Neural cell (in vitro differentiated cells): ENCODE measurements at regions not wholly inside any gene's neighbourhood (a gene's known extent, or its start where the extent isn't known, plus 50 kb on each side); places are given as distances from the start of the nearest gene placed in this dataset.

Experiments used
- H2AFZ ChIP-seq: fragments of 200-600, 300-800 bp; sonication (generic), shearing (Covaris generic); 2 replicates; pipeline ENCODE4 v1.6.0; 2014; ENCODE audit warnings: low read depth, mild to moderate bottlenecking, antibody characterized with exemption, low read length, moderate library complexity
- H3F3A ChIP-seq: fragments of 200-600 bp; shearing (Covaris generic); 2 replicates; pipeline ENCODE4 v1.6.1; 2016; ENCODE audit warnings: mild to moderate bottlenecking, moderate library complexity, mixed read lengths, antibody characterized with exemption, low read length; ENCODE audit not compliant: insufficient read depth, poor library complexity, severe bottlenecking
- H3K27ac ChIP-seq: fragments of 200-600, 300-800 bp; sonication (generic), shearing (Covaris generic); 2 replicates; pipeline ENCODE4 v1.5.1; 2014; ENCODE audit warnings: mild to moderate bottlenecking, low read length, moderate library complexity
- H3K27me3 ChIP-seq: fragments of 300-800, 200-600 bp; sonication (generic), shearing (Covaris generic); 2 replicates; pipeline ENCODE4 v1.6.0; 2014; ENCODE audit warnings: mild to moderate bottlenecking, low read depth, low read length, moderate library complexity; ENCODE audit not compliant: insufficient read depth
- H3K36me3 ChIP-seq: fragments of 300-800, 200-600 bp; sonication (generic), shearing (Covaris generic); 2 replicates; pipeline ENCODE4 v1.5.1; 2014; ENCODE audit warnings: mild to moderate bottlenecking, antibody characterized with exemption, low read length, moderate library complexity; ENCODE audit not compliant: insufficient read depth
- H3K4me2 ChIP-seq: fragments of 300-800, 200-600 bp; sonication (generic), shearing (Covaris generic); 2 replicates; pipeline ENCODE4 v1.6.0; 2014; ENCODE audit warnings: mild to moderate bottlenecking, low read length
- H3K4me3 ChIP-seq: fragments of 300-800, 200-600 bp; sonication (generic), shearing (Covaris generic); 2 replicates; pipeline ENCODE4 v1.5.1; 2014; ENCODE audit warnings: mild to moderate bottlenecking, low read length, moderate library complexity
- H3K79me2 ChIP-seq: fragments of 200-600 bp; shearing (Covaris generic); replicated peaks from 2 replicates; pipeline ENCODE4 v1.6.0; 2014; ENCODE audit warnings: mild to moderate bottlenecking, low read length, moderate library complexity; ENCODE audit not compliant: insufficient read depth
- H3K9ac ChIP-seq: fragments of 300-800, 200-600 bp; sonication (generic), shearing (Covaris generic); 2 replicates; pipeline ENCODE4 v1.6.1; 2016; ENCODE audit warnings: mild to moderate bottlenecking, low read length, mixed read lengths
- H3K9me2 ChIP-seq: fragments of 200-600 bp; shearing (Covaris generic); 2 replicates; pipeline ENCODE4 v1.6.1; 2016; ENCODE audit warnings: mild to moderate bottlenecking, low read length, mixed read lengths; ENCODE audit not compliant: insufficient read depth
- H3K9me3 ChIP-seq: fragments of 200-600, 300-800 bp; sonication (generic), shearing (Covaris generic); 2 replicates; pipeline ENCODE4 v1.6.1; 2016; ENCODE audit warnings: mild to moderate bottlenecking, mixed run types, low read length, moderate library complexity, mixed read lengths
- H4K20me1 ChIP-seq: fragments of 200-600 bp; shearing (Covaris generic); 2 replicates; pipeline ENCODE4 v1.6.1; 2016; ENCODE audit warnings: mild to moderate bottlenecking, mixed run types; ENCODE audit not compliant: insufficient read depth
- EP300 ChIP-seq: fragments of 450-650 bp; conservative IDR thresholded peaks from 2 replicates; pipeline ENCODE4 v1.6.1; 2014; ENCODE audit warnings: antibody characterized with exemption, mild to moderate bottlenecking, moderate library complexity; ENCODE audit not compliant: poor library complexity, severe bottlenecking
- EZH2 ChIP-seq: fragments of 200-600, 300-800 bp; shearing (Covaris generic), sonication (generic); IDR thresholded peaks from 2 replicates; pipeline ENCODE4 v1.6.1; 2014; ENCODE audit warnings: antibody characterized with exemption, low read length, borderline replicate concordance, mild to moderate bottlenecking; ENCODE audit not compliant: insufficient read depth, poor library complexity, severe bottlenecking
- MXI1 ChIP-seq: fragments of 450-650 bp; conservative IDR thresholded peaks from 2 replicates; pipeline ENCODE4 v1.6.1; 2014; ENCODE audit warnings: antibody characterized with exemption, mild to moderate bottlenecking; ENCODE audit not compliant: poor library complexity, severe bottlenecking
- POLR2AphosphoS5 ChIP-seq: IDR thresholded peaks from 2 replicates; pipeline ENCODE4 v1.6.1; 2012
- RAD21 ChIP-seq: fragments of 450-650 bp; conservative IDR thresholded peaks from 2 replicates; pipeline ENCODE4 v1.6.1; 2014; ENCODE audit warnings: antibody characterized with exemption, mild to moderate bottlenecking, moderate library complexity
- REST ChIP-seq: IDR thresholded peaks from 2 replicates; pipeline ENCODE4 v1.6.1; 2012; ENCODE audit warnings: borderline replicate concordance
- SMC3 ChIP-seq: fragments of 450-650 bp; conservative IDR thresholded peaks from 2 replicates; pipeline ENCODE4 v1.6.1; 2014; ENCODE audit warnings: antibody characterized with exemption, mild to moderate bottlenecking, moderate library complexity; ENCODE audit not compliant: poor library complexity
- TAF1 ChIP-seq: IDR thresholded peaks from 2 replicates; pipeline ENCODE4 v1.6.1; 2012; ENCODE audit warnings: low read depth
- TF ChIP-seq, protein P1 (sequence below): fragments of 450-650 bp; IDR thresholded peaks from 2 replicates; pipeline ENCODE4 v1.5.1; 2014; ENCODE audit warnings: antibody characterized with exemption, mild to moderate bottlenecking, moderate library complexity; ENCODE audit not compliant: poor library complexity, severe bottlenecking

DNA sequence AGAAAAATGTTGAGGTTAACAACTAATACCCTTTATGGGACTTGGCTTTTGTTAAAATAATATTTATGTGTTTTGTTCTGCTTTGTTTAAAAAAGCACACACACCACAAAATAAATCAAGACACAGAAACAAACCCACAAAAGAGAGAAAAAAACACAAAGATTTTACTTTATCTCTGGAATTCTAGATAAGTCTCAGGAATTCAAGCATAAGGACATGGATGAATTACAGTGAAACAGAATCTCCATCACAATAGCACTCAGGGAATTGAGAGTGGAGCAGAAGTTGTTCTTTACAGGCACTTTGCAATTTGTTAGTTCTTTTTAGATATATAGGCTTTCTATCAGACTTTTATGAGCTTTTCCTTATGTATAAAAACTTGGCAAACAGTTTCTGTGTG, 360.9 kb upstream of the ZC3H15 start:
- Histone ChIP-seq H3K9me2 (no peaks in the 10 kb centered on the region), H4K20me1 (no peaks in the 10 kb centered on the region), H3K4me2 (no peak overlapping the region), H2AFZ (no peak overlapping the region), H3K9me3 (no peaks in the 10 kb centered on the region), H3K9ac (no peak overlapping the region), H3K79me2 (no peaks in the 10 kb centered on the region), H3K4me3 (no peak overlapping the region), H3K27ac (no peak overlapping the region), H3K27me3 (no peaks in the 10 kb centered on the region), H3F3A (no peaks in the 10 kb centered on the region), H3K36me3 (no peaks in the 10 kb centered on the region)
- no peak for TF ChIP-seq MXI1
- no peak for TF ChIP-seq POLR2AphosphoS5
- TF ChIP-seq TAF1 = no peak
- TF ChIP-seq REST = no peak
- TF ChIP-seq SMC3 = no peak
- TF ChIP-seq EZH2 = no peak
- TF ChIP-seq RAD21 = no peak
- TF ChIP-seq EP300 = no peak

DNA sequence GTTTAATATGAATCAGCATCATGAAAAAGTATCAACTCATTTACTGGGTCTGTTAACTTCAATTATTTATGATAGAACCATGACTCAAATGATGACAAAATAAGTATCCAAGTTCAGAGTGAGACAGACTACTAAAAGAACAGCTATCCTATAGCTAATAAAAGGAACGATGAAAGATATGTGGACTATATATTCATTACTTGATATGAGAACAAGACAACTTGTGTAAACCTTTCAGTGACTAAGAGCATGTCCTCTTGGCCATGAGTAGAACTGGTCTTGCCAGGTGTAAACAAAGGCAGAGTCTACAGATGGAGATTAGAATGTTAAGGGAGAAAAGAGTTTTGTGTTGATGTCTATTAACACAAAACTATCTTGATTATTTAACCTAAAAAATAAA, 360.4 kb upstream of the ZC3H15 start:
- Histone ChIP-seq H3K27ac (no peak overlapping the region), H2AFZ (no peak overlapping the region), H3K9me2 (no peaks in the 10 kb centered on the region), H3K79me2 (no peaks in the 10 kb centered on the region), H3K9me3 (no peaks in the 10 kb centered on the region), H3F3A (peaks cover 4% of the 10 kb centered on the region), H3K36me3 (no peaks in the 10 kb centered on the region), H3K27me3 (no peaks in the 10 kb centered on the region), H3K4me3 (no peak overlapping the region), H4K20me1 (no peaks in the 10 kb centered on the region), H3K4me2 (no peak overlapping the region), H3K9ac (no peak overlapping the region)
- no peak for TF ChIP-seq RAD21
- TF ChIP-seq POLR2AphosphoS5 = no peak
- TF ChIP-seq SMC3 = no peak
- TF ChIP-seq TAF1 = no peak
- no peak for TF ChIP-seq MXI1
- TF ChIP-seq, protein P1, sequence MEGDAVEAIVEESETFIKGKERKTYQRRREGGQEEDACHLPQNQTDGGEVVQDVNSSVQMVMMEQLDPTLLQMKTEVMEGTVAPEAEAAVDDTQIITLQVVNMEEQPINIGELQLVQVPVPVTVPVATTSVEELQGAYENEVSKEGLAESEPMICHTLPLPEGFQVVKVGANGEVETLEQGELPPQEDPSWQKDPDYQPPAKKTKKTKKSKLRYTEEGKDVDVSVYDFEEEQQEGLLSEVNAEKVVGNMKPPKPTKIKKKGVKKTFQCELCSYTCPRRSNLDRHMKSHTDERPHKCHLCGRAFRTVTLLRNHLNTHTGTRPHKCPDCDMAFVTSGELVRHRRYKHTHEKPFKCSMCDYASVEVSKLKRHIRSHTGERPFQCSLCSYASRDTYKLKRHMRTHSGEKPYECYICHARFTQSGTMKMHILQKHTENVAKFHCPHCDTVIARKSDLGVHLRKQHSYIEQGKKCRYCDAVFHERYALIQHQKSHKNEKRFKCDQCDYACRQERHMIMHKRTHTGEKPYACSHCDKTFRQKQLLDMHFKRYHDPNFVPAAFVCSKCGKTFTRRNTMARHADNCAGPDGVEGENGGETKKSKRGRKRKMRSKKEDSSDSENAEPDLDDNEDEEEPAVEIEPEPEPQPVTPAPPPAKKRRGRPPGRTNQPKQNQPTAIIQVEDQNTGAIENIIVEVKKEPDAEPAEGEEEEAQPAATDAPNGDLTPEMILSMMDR = no peak
- TF ChIP-seq EZH2 = no peak
- no peak for TF ChIP-seq REST
- TF ChIP-seq EP300 = no peak
